Endodermal cell (in vitro differentiated cells): ENCODE measurements at regions not wholly inside any gene's neighbourhood (a gene's known extent, or its start where the extent isn't known, plus 50 kb on each side); places are given as distances from the start of the nearest gene placed in this dataset.

Experiments
- DNase-seq: peaks from one replicate; pipeline ENCODE4 v3.0.0-alpha.2; 2017
- H3K27ac ChIP-seq: 2 replicates; pipeline ENCODE4 v1.5.1; 2013; ENCODE audit warnings: mild to moderate bottlenecking, low read depth, low read length, moderate library complexity
- H3K27me3 ChIP-seq: 2 replicates; pipeline ENCODE4 v1.6.1; 2013; ENCODE audit warnings: mild to moderate bottlenecking, low read length, moderate library complexity; ENCODE audit not compliant: insufficient read depth, control insufficient read depth, poor library complexity, severe bottlenecking
- H3K36me3 ChIP-seq: 2 replicates; pipeline ENCODE4 v1.7.0; 2013; ENCODE audit warnings: mild to moderate bottlenecking, low read length, moderate library complexity; ENCODE audit not compliant: control insufficient read depth, insufficient read depth
- H3K4me1 ChIP-seq: one replicate; pipeline ENCODE4 v1.7.0; 2013; ENCODE audit warnings: low read length; ENCODE audit not compliant: control insufficient read depth, insufficient read depth
- H3K4me3 ChIP-seq: 2 replicates; pipeline ENCODE4 v1.5.1; 2013; ENCODE audit warnings: mild to moderate bottlenecking, low read length, moderate library complexity
- H3K9ac ChIP-seq: 2 replicates; pipeline ENCODE4 v1.6.1; 2013; ENCODE audit warnings: mild to moderate bottlenecking, low read length, moderate library complexity; ENCODE audit not compliant: poor library complexity, severe bottlenecking; ENCODE audit errors: extremely low read depth
- H3K9me3 ChIP-seq: 2 replicates; pipeline ENCODE4 v1.6.1; 2013; ENCODE audit warnings: mild to moderate bottlenecking, low read length, moderate library complexity; ENCODE audit not compliant: control insufficient read depth
- H3K27ac Mint-ChIP-seq: 2 replicates; pipeline ENCODE4 v1.8.0; 2020; ENCODE audit warnings: mixed read lengths
- H3K27me3 Mint-ChIP-seq: 2 replicates; pipeline ENCODE4 v1.8.0; 2021; ENCODE audit warnings: mild to moderate bottlenecking, mixed read lengths; ENCODE audit not compliant: insufficient read depth
- H3K36me3 Mint-ChIP-seq: 2 replicates; pipeline ENCODE4 v1.8.0; 2020; ENCODE audit warnings: low read depth, mixed read lengths
- H3K4me1 Mint-ChIP-seq: 2 replicates; pipeline ENCODE4 v1.8.0; 2020; ENCODE audit warnings: mixed read lengths
- H3K4me3 Mint-ChIP-seq: 2 replicates; pipeline ENCODE4 v1.8.0; 2020; ENCODE audit warnings: mild to moderate bottlenecking, moderate library complexity, mixed read lengths
- H3K9me3 Mint-ChIP-seq: 2 replicates; pipeline ENCODE4 v1.8.0; 2020; ENCODE audit warnings: mild to moderate bottlenecking, mixed read lengths
- WGBS, 2 experiments: methylation state at CpG; one replicate each; pipeline versions ENCODE4 v1.1.5 to v1.1.7; 2013; ENCODE audit warnings: missing lambda C conversion rate in 2 of 2, mixed read lengths in 1 of 2; ENCODE audit not compliant: insufficient coverage in 1 of 2, insufficient read length in 1 of 2; 5-methylcytosine and 5-hydroxymethylcytosine counted together
- TF ChIP-seq, protein P1 (sequence below): fragments of 200-600 bp; sonication (generic); conservative IDR thresholded peaks from 2 replicates; pipeline ENCODE4 v1.5.0; 2021; ENCODE audit warnings: antibody characterized with exemption, mild to moderate bottlenecking

DNA sequence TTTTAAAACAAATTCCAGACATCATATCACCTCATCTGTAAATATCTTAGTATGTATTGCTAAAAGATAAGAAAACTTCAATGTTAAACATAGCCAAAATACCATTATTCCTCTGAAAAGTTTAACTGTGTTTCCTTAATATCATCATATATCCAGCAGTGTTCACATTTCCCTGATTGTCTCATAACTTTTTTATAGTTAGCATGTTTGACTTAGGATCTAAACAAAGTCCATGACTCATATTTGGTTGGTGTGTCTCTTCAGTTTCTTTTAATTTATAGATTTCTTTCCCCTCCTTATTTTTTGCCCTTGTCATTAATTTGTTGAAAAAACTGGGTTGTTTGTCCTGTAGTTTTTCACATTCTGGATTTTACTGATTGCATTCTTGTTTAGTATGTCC, 163.0 kb downstream of the RPS12 start:
- no peaks in the 10 kb centered on the region for H3K36me3 Mint-ChIP-seq

DNA sequence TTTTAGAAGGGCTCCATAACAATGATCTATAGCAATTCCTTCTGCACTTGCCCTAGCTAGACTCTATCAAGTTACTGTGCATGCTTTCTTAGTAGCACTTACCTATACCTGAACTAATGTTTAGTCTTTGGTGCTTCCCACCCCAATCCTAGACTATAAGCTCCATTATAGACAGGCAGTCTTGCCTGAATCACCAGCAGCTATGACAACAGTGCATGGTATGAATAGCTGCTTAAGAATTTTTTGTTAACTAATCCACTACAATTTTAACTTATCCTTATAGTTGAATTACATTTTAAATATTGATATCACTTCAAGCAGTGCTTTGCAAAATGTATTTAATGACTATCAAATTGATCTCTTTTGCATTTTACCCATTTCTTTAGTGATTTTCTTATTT, 164.3 kb downstream of the RPS12 start:
- no peaks in the 10 kb centered on the region for H3K36me3 Mint-ChIP-seq
- peaks cover 4% of the 10 kb centered on the region for H3K9me3 Mint-ChIP-seq
- H3K36me3 ChIP-seq, result no peaks in the 10 kb centered on the region
- no peak for DNase-seq
- H3K9me3 ChIP-seq, result no peaks in the 10 kb centered on the region
- no peak overlapping the region for H3K4me3 ChIP-seq
- no peak overlapping the region for H3K4me3 Mint-ChIP-seq
- no peak overlapping the region for H3K27ac Mint-ChIP-seq
- no peak overlapping the region for H3K27ac ChIP-seq
- no peaks in the 10 kb centered on the region for H3K27me3 ChIP-seq
- no peaks in the 10 kb centered on the region for H3K4me1 Mint-ChIP-seq
- no peak overlapping the region for H3K9ac ChIP-seq
- no peaks in the 10 kb centered on the region for H3K27me3 Mint-ChIP-seq
- TF ChIP-seq, protein P1, sequence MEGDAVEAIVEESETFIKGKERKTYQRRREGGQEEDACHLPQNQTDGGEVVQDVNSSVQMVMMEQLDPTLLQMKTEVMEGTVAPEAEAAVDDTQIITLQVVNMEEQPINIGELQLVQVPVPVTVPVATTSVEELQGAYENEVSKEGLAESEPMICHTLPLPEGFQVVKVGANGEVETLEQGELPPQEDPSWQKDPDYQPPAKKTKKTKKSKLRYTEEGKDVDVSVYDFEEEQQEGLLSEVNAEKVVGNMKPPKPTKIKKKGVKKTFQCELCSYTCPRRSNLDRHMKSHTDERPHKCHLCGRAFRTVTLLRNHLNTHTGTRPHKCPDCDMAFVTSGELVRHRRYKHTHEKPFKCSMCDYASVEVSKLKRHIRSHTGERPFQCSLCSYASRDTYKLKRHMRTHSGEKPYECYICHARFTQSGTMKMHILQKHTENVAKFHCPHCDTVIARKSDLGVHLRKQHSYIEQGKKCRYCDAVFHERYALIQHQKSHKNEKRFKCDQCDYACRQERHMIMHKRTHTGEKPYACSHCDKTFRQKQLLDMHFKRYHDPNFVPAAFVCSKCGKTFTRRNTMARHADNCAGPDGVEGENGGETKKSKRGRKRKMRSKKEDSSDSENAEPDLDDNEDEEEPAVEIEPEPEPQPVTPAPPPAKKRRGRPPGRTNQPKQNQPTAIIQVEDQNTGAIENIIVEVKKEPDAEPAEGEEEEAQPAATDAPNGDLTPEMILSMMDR, result no peak
- H3K4me1 ChIP-seq, result no peaks in the 10 kb centered on the region

More for the DNA sequence above, 163.0 kb downstream of the RPS12 start:
- DNase-seq, result no peak
- H3K9me3 Mint-ChIP-seq, result peaks cover 2% of the 10 kb centered on the region
- H3K27ac Mint-ChIP-seq, result no peak overlapping the region
- no peak overlapping the region for H3K27ac ChIP-seq
- H3K4me3 Mint-ChIP-seq, result no peak overlapping the region
- H3K4me3 ChIP-seq, result no peak overlapping the region
- no peak overlapping the region for H3K9ac ChIP-seq
- H3K27me3 ChIP-seq, result no peaks in the 10 kb centered on the region
- H3K36me3 ChIP-seq, result no peaks in the 10 kb centered on the region
- no peaks in the 10 kb centered on the region for H3K27me3 Mint-ChIP-seq
- H3K4me1 Mint-ChIP-seq, result peaks cover 4% of the 10 kb centered on the region
- no peaks in the 10 kb centered on the region for H3K9me3 ChIP-seq
- TF ChIP-seq, protein P1, result no peak
- H3K4me1 ChIP-seq, result no peaks in the 10 kb centered on the region

DNA sequence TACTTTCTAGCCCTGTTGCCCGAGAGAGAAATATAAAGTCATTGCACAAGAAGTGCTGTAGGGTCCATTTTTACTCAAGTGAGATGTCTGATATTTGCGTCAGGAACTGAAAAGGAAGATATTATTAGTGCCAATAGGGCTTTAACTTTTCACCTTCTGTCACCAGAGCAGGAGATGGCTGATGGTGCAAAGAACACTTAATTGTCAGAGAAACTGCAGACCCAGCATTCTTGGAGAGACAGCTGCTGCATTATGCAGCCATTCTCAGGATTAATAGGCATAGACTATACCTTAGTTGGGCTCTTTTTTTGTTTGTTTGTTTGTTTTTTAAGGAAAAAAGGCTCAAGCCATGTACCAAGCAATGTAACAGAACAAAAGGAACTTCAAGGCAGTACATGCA, 179.4 kb downstream of the RPS12 start:
- H3K36me3 Mint-ChIP-seq, result no peaks in the 10 kb centered on the region

More for the DNA sequence above, 179.4 kb downstream of the RPS12 start:
- 88 to 90% methylated on average over 2 of the region's 2 CpGs for WGBS, 2 experiments
- no peak for DNase-seq
- no peaks in the 10 kb centered on the region for H3K4me1 ChIP-seq
- H3K9me3 ChIP-seq, result no peaks in the 10 kb centered on the region
- no peaks in the 10 kb centered on the region for H3K36me3 ChIP-seq
- Mint-ChIP-seq H3K4me1 (no peaks in the 10 kb centered on the region), H3K27ac (no peak overlapping the region), H3K9me3 (no peaks in the 10 kb centered on the region), H3K4me3 (no peak overlapping the region), H3K27me3 (no peaks in the 10 kb centered on the region)
- H3K27ac ChIP-seq, result no peak overlapping the region
- TF ChIP-seq, protein P1, result no peak
- H3K4me3 ChIP-seq, result no peak overlapping the region
- H3K27me3 ChIP-seq, result no peaks in the 10 kb centered on the region
- no peak overlapping the region for H3K9ac ChIP-seq
